GM12878 (cell line): ENCODE measurements at regions not wholly inside any gene's neighbourhood (a gene's known extent, or its start where the extent isn't known, plus 50 kb on each side); places are given as distances from the start of the nearest gene placed in this dataset.

Source experiments
- ATAC-seq: fragments of 200-7000 bp; cut with Tn5 transposase; 3 replicates; pipeline ENCODE4 v1.9.1; 2020; ENCODE audit warnings: mild to moderate bottlenecking, moderate library complexity
- BruUV-seq: library from RNA; stranded (reverse); fragments of 400-500 nt; replicated peaks from 2 replicates; lab custom pipeline; 2021; lab: Mats Ljungman, UMichigan
- CTCF ChIA-PET: fragments of 300-600 bp; sonication (Branson Sonifier 250); formaldehyde crosslinking; extraction: SDS; loops from one replicate; lab custom pipeline; 2021; ENCODE audit warnings: inconsistent platforms; lab: Yijun Ruan, JAX
- POLR2A ChIA-PET: fragments of 350-600 bp; formaldehyde crosslinking; extraction: SDS; loops from one replicate; lab custom pipeline; 2021; ENCODE audit warnings: inconsistent platforms; lab: Charles Lee
- RAD21 ChIA-PET: fragments of 300-600 bp; sonication (Branson Sonifier 250); formaldehyde crosslinking; loops from one replicate; lab custom pipeline; 2023; ENCODE audit warnings: antibody characterized with exemption; ENCODE audit not compliant: unreplicated experiment; lab: Charles Lee
- SMC1A ChIA-PET: fragments of 300-600 bp; sonication (Branson Sonifier 250); formaldehyde crosslinking; loops from one replicate; lab custom pipeline; 2023; ENCODE audit not compliant: unreplicated experiment, uncharacterized antibody; lab: Charles Lee
- DNase-seq: peaks from one replicate; pipeline ENCODE4 v3.0.0-alpha.2; 2011; ENCODE audit warnings: low read depth, low spot score
- FAIRE-seq: peaks from 3 replicates; lab custom pipeline; 2011; peaks lifted over from hg19 to GRCh38; lab: Jason Lieb, UNC
- H2AFZ ChIP-seq: 2 replicates; pipeline ENCODE4 v1.6.0; 2011; ENCODE audit warnings: low read depth, low read length, control low read depth; ENCODE audit not compliant: control insufficient read depth
- H3K27ac ChIP-seq: 2 replicates; pipeline ENCODE4 v1.5.1; 2011; ENCODE audit warnings: control low read depth; ENCODE audit not compliant: control insufficient read depth, insufficient read depth
- H3K27me3 ChIP-seq, 2 experiments: replicated peaks in 1 of 2; 2 replicates each; pipeline versions ENCODE4 v1.6.0 to v1.6.1; 2011; ENCODE audit warnings: low read length in 1 of 2; ENCODE audit not compliant: control insufficient read depth in 2 of 2, insufficient read depth in 2 of 2
- H3K36me3 ChIP-seq, 2 experiments: 2 replicates each; pipeline ENCODE4 v1.5.1; 2011; ENCODE audit warnings: low read length in 1 of 2; ENCODE audit not compliant: control insufficient read depth in 2 of 2, insufficient read depth in 2 of 2
- H3K4me1 ChIP-seq: 2 replicates; pipeline ENCODE4 v1.6.1; 2011; ENCODE audit warnings: mild to moderate bottlenecking, low read length, moderate library complexity, mixed read lengths; ENCODE audit not compliant: control insufficient read depth, insufficient read depth
- H3K4me2 ChIP-seq: 2 replicates; pipeline ENCODE4 v1.6.0; 2011; ENCODE audit warnings: control low read depth; ENCODE audit not compliant: control insufficient read depth, insufficient read depth
- H3K4me3 ChIP-seq: fragments of 200-600 bp; sonication (generic); 2 replicates; pipeline ENCODE4 v1.5.1; 2016
- H3K79me2 ChIP-seq: 2 replicates; pipeline ENCODE4 v1.6.0; 2011; ENCODE audit warnings: low read length; ENCODE audit not compliant: control insufficient read depth, insufficient read depth
- H3K9ac ChIP-seq: 2 replicates; pipeline ENCODE4 v1.8.0; 2011; ENCODE audit warnings: low read length, control low read depth, mixed read lengths; ENCODE audit not compliant: control insufficient read depth, insufficient read depth
- H3K9me3 ChIP-seq: replicated peaks from 3 replicates; pipeline ENCODE4 v1.5.1; 2011; ENCODE audit warnings: mild to moderate bottlenecking, low read length; ENCODE audit not compliant: control insufficient read depth, insufficient read depth
- H4K20me1 ChIP-seq: 2 replicates; pipeline ENCODE4 v1.6.0; 2011; ENCODE audit not compliant: control insufficient read depth, insufficient read depth
- MAX ChIP-seq: IDR thresholded peaks from 2 replicates; pipeline ENCODE4 v1.6.1; 2012; ENCODE audit warnings: low read depth, low read length, improper control_type of control experiment
- MEF2B ChIP-seq: fragments of 450-650 bp; IDR thresholded peaks from 2 replicates; pipeline ENCODE4 v1.6.1; 2018; ENCODE audit warnings: mild to moderate bottlenecking, moderate library complexity; ENCODE audit not compliant: partially characterized antibody, poor library complexity, severe bottlenecking
- NR2F1 ChIP-seq: fragments of 450-650 bp; conservative IDR thresholded peaks from 2 replicates; pipeline ENCODE4 v1.6.1; 2017; ENCODE audit warnings: mild to moderate bottlenecking
- PML ChIP-seq: IDR thresholded peaks from 2 replicates; pipeline ENCODE4 v1.6.1; 2012; ENCODE audit warnings: low read length, inconsistent platforms
- SMAD5 ChIP-seq: IDR thresholded peaks from 2 replicates; pipeline ENCODE4 v1.6.1; 2016; ENCODE audit warnings: antibody characterized with exemption, low read depth
- TARDBP ChIP-seq: IDR thresholded peaks from 2 replicates; pipeline ENCODE4 v1.6.1; 2016; ENCODE audit warnings: borderline replicate concordance
- ZZZ3 ChIP-seq: IDR thresholded peaks from 2 replicates; pipeline ENCODE4 v1.6.1; 2011; ENCODE audit warnings: low read depth; ENCODE audit not compliant: control insufficient read depth, insufficient read length
- WGBS: methylation state at CpG from one replicate; pipeline ENCODE4 v1.1.6; 2016; ENCODE audit warnings: low lambda C conversion rate; ENCODE audit not compliant: insufficient replicate concordance, insufficient coverage; ENCODE audit errors: missing lambda C conversion rate; 5-methylcytosine and 5-hydroxymethylcytosine counted together
- in situ Hi-C: fragments of 300-500 bp; cut with MboI; formaldehyde crosslinking; loops from 9 replicates; pipeline ENCODE4 v1.14.3; 2018; ENCODE audit warnings: mixed read lengths
- intact Hi-C: fragments of 100-400 bp; cut with micrococcal nuclease; formaldehyde crosslinking; loops from one replicate; pipeline ENCODE4 v1.14.2; 2022; ENCODE audit not compliant: unreplicated experiment
- TF ChIP-seq, protein P1 (sequence below): fragments of 450-650 bp; conservative IDR thresholded peaks from 2 replicates; pipeline ENCODE4 v1.6.1; 2017; ENCODE audit warnings: mild to moderate bottlenecking, moderate library complexity
- TF ChIP-seq, protein P2 (sequence below): fragments of 450-650 bp; IDR thresholded peaks from 2 replicates; pipeline ENCODE4 v1.6.1; 2017; ENCODE audit warnings: antibody characterized with exemption, mild to moderate bottlenecking, moderate library complexity
- TF ChIP-seq, protein P3 (sequence below): IDR thresholded peaks from 2 replicates; pipeline ENCODE4 v1.6.1; 2011; ENCODE audit warnings: low read depth, low read length, improper control_type of control experiment, borderline replicate concordance

DNA sequence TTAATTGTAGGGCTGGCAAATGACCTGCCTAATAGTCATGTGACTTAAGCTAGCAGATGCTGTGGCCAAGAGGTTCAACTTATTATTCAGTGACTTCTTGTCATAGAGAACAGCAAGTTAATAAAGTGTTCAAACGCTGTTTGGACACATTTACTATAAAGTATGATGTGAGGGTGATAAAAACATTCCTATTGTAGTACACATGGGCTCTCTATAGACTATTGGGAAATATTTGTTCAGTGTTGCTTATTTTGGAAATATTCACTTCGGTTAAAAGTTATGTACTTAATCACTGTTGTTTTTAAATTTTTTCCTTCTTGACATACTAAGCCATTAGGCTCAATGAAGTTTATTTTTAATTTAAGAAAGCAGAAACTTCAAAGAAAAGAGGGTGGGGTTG lies 345.0 kb downstream of the NNT start (continued):
- no peak for TF ChIP-seq TARDBP
- TF ChIP-seq MEF2B, result no peak
- TF ChIP-seq MAX, result no peak
- TF ChIP-seq, protein P1, sequence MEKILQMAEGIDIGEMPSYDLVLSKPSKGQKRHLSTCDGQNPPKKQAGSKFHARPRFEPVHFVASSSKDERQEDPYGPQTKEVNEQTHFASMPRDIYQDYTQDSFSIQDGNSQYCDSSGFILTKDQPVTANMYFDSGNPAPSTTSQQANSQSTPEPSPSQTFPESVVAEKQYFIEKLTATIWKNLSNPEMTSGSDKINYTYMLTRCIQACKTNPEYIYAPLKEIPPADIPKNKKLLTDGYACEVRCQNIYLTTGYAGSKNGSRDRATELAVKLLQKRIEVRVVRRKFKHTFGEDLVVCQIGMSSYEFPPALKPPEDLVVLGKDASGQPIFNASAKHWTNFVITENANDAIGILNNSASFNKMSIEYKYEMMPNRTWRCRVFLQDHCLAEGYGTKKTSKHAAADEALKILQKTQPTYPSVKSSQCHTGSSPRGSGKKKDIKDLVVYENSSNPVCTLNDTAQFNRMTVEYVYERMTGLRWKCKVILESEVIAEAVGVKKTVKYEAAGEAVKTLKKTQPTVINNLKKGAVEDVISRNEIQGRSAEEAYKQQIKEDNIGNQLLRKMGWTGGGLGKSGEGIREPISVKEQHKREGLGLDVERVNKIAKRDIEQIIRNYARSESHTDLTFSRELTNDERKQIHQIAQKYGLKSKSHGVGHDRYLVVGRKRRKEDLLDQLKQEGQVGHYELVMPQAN, result no peak
- TF ChIP-seq PML, result no peak
- TF ChIP-seq ZZZ3, result no peak

- SMC1A ChIA-PET, result no interaction called here
- TF ChIP-seq, protein P2, sequence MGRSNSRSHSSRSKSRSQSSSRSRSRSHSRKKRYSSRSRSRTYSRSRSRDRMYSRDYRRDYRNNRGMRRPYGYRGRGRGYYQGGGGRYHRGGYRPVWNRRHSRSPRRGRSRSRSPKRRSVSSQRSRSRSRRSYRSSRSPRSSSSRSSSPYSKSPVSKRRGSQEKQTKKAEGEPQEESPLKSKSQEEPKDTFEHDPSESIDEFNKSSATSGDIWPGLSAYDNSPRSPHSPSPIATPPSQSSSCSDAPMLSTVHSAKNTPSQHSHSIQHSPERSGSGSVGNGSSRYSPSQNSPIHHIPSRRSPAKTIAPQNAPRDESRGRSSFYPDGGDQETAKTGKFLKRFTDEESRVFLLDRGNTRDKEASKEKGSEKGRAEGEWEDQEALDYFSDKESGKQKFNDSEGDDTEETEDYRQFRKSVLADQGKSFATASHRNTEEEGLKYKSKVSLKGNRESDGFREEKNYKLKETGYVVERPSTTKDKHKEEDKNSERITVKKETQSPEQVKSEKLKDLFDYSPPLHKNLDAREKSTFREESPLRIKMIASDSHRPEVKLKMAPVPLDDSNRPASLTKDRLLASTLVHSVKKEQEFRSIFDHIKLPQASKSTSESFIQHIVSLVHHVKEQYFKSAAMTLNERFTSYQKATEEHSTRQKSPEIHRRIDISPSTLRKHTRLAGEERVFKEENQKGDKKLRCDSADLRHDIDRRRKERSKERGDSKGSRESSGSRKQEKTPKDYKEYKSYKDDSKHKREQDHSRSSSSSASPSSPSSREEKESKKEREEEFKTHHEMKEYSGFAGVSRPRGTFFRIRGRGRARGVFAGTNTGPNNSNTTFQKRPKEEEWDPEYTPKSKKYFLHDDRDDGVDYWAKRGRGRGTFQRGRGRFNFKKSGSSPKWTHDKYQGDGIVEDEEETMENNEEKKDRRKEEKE, result no peak
- TF ChIP-seq, protein P3, sequence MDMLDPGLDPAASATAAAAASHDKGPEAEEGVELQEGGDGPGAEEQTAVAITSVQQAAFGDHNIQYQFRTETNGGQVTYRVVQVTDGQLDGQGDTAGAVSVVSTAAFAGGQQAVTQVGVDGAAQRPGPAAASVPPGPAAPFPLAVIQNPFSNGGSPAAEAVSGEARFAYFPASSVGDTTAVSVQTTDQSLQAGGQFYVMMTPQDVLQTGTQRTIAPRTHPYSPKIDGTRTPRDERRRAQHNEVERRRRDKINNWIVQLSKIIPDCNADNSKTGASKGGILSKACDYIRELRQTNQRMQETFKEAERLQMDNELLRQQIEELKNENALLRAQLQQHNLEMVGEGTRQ, result no peak
- TF ChIP-seq SMAD5, result no peak
- no peak for TF ChIP-seq NR2F1
- TF ChIP-seq, all 136 proteins: peak for 0
- Histone ChIP-seq H4K20me1 (no peaks in the 10 kb centered on the region), H3K27ac (no peak overlapping the region), H3K27me3 (no peaks in the 10 kb centered on the region), H3K36me3 (no peaks in the 10 kb centered on the region), H3K9me3 (no peaks in the 10 kb centered on the region), H3K9ac (no peak overlapping the region), H3K4me3 (no peak overlapping the region), H3K4me1 (no peaks in the 10 kb centered on the region), H3K79me2 (no peaks in the 10 kb centered on the region), H2AFZ (no peak overlapping the region), H3K4me2 (no peak overlapping the region)
- no TSS peak for BruUV-seq
- no peak for FAIRE-seq
- no peak for DNase-seq
- RAD21 ChIA-PET, result no interaction called here
- 47% methylated on average over 1 of the region's 1 CpG for WGBS
- POLR2A ChIA-PET, result no interaction called here
- in situ Hi-C loops (no loop called here), intact Hi-C loops (no loop called here)
- CTCF ChIA-PET, result interaction anchor here (1.2 kb wide), 1 partner anchor 390 kb away, joined by 3 read pairs; no protein-coding TSS in a partner anchor
- ATAC-seq, result no peak
Observed at GRCh38 chr5:43941806-43942205, 338.8 kb downstream of the NNT start.
